HEK293 (cell line): ENCODE measurements at regions not wholly inside any gene's neighbourhood (a gene's known extent, or its start where the extent isn't known, plus 50 kb on each side); places are given as distances from the start of the nearest gene placed in this dataset.

Experiments
- CTCF ChIA-PET: fragments of 350-600 bp; formaldehyde crosslinking; extraction: SDS; loops from one replicate; lab custom pipeline; 2021; ENCODE audit warnings: antibody characterized with exemption; lab: Yijun Ruan, JAX
- POLR2A ChIA-PET: fragments of 300-600 bp; formaldehyde crosslinking; extraction: SDS; loops from one replicate; lab custom pipeline; 2020; ENCODE audit warnings: antibody characterized with exemption, inconsistent platforms; lab: Yijun Ruan, JAX
- H3K27ac ChIP-seq: fragments of 200-500 bp; sonication (Bioruptor generic); 2 replicates; pipeline ENCODE4 v1.5.1; 2014; ENCODE audit warnings: low read depth, low read length, control low read depth, inconsistent platforms; ENCODE audit errors: extremely low read depth
- H3K36me3 ChIP-seq, 2 experiments: fragments of 200-500 bp in 1 of 2; sonication (Bioruptor generic) in 1 of 2; 1 replicate in 1 of 2; 2 replicates in 1 of 2; pipeline ENCODE4 v1.5.1; 2014 to 2017; ENCODE audit warnings: inconsistent platforms in 2 of 2, low read length in 2 of 2; ENCODE audit not compliant: control insufficient read depth in 2 of 2, insufficient read depth in 1 of 2
- H3K4me1 ChIP-seq: fragments of 200-500 bp; sonication (Bioruptor generic); 2 replicates; pipeline ENCODE4 v1.5.1; 2014; ENCODE audit warnings: mild to moderate bottlenecking, low read length, inconsistent platforms; ENCODE audit not compliant: control insufficient read depth, insufficient read depth
- H3K4me3 ChIP-seq: 2 replicates; pipeline ENCODE4 v1.5.1; 2011; ENCODE audit warnings: low read depth, mild to moderate bottlenecking, control low read depth, low read length, moderate library complexity
- H3K9me3 ChIP-seq: fragments of 200-500 bp; sonication (Bioruptor generic); 2 replicates; pipeline ENCODE4 v1.5.1; 2014; ENCODE audit warnings: low read depth, low read length, inconsistent platforms; ENCODE audit not compliant: control insufficient read depth, insufficient read depth
- BCL11B ChIP-seq: fragments of 450-650 bp; formaldehyde crosslinking; IDR thresholded peaks from 2 replicates; pipeline ENCODE4 v1.5.1; 2016; ENCODE audit warnings: low read depth, missing biosample characterization, missing genetic modification characterization
- GLI4 ChIP-seq: fragments of 450-650 bp; formaldehyde crosslinking; IDR thresholded peaks from 2 replicates; pipeline ENCODE4 v1.5.1; 2016; ENCODE audit warnings: missing biosample characterization, missing genetic modification characterization
- HOXD13 ChIP-seq: sonication (generic); formaldehyde crosslinking; IDR thresholded peaks from 2 replicates; pipeline ENCODE4 v1.8.0; 2022; ENCODE audit warnings: missing genetic modification reagents, borderline replicate concordance
- KLF10 ChIP-seq: fragments of 450-650 bp; IDR thresholded peaks from 2 replicates; pipeline ENCODE4 v1.5.1; 2018; ENCODE audit warnings: missing biosample characterization, mild to moderate bottlenecking, missing genetic modification characterization
- RBAK ChIP-seq: fragments of 450-650 bp; formaldehyde crosslinking; IDR thresholded peaks from 2 replicates; pipeline ENCODE4 v1.5.1; 2016; ENCODE audit warnings: missing biosample characterization, missing genetic modification characterization
- SP7 ChIP-seq: fragments of 450-650 bp; formaldehyde crosslinking; IDR thresholded peaks from 2 replicates; pipeline ENCODE4 v1.5.1; 2016; ENCODE audit warnings: missing biosample characterization, missing genetic modification characterization
- ZBTB17 ChIP-seq: fragments of 450-650 bp; formaldehyde crosslinking; IDR thresholded peaks from 2 replicates; pipeline ENCODE4 v1.5.1; 2016; ENCODE audit warnings: missing biosample characterization, missing genetic modification characterization
- ZIC2 ChIP-seq: fragments of 450-650 bp; formaldehyde crosslinking; IDR thresholded peaks from 2 replicates; pipeline ENCODE4 v1.5.1; 2016; ENCODE audit warnings: missing biosample characterization, missing genetic modification characterization
- ZNF112 ChIP-seq: fragments of 450-650 bp; formaldehyde crosslinking; IDR thresholded peaks from 2 replicates; pipeline ENCODE4 v1.5.0; 2017; ENCODE audit warnings: missing biosample characterization, missing genetic modification characterization
- ZNF2 ChIP-seq: fragments of 450-650 bp; formaldehyde crosslinking; IDR thresholded peaks from 2 replicates; pipeline ENCODE4 v1.5.1; 2016; ENCODE audit warnings: missing biosample characterization, missing genetic modification characterization
- ZNF202 ChIP-seq: fragments of 450-650 bp; formaldehyde crosslinking; IDR thresholded peaks from 2 replicates; pipeline ENCODE4 v1.5.1; 2016; ENCODE audit warnings: missing biosample characterization, missing genetic modification characterization, borderline replicate concordance
- ZNF24 ChIP-seq: fragments of 450-650 bp; formaldehyde crosslinking; IDR thresholded peaks from 2 replicates; pipeline ENCODE4 v1.5.1; 2016; ENCODE audit warnings: missing biosample characterization, missing genetic modification characterization
- ZNF354C ChIP-seq: fragments of 450-650 bp; formaldehyde crosslinking; IDR thresholded peaks from 2 replicates; pipeline ENCODE4 v1.5.1; 2016; ENCODE audit warnings: missing biosample characterization, missing genetic modification characterization, low read depth, borderline replicate concordance
- ZNF416 ChIP-seq: fragments of 450-650 bp; formaldehyde crosslinking; IDR thresholded peaks from 2 replicates; pipeline ENCODE4 v1.5.1; 2016; ENCODE audit warnings: missing biosample characterization, missing genetic modification characterization
- ZNF548 ChIP-seq: fragments of 450-650 bp; formaldehyde crosslinking; IDR thresholded peaks from 2 replicates; pipeline ENCODE4 v1.5.1; 2016; ENCODE audit warnings: missing biosample characterization, missing genetic modification characterization
- ZNF555 ChIP-seq: fragments of 450-650 bp; formaldehyde crosslinking; conservative IDR thresholded peaks from 2 replicates; pipeline ENCODE4 v1.5.1; 2017; ENCODE audit warnings: missing biosample characterization, mild to moderate bottlenecking, missing genetic modification characterization, inconsistent platforms
- ZNF561 ChIP-seq: fragments of 450-650 bp; IDR thresholded peaks from 2 replicates; pipeline ENCODE4 v1.5.1; 2018; ENCODE audit warnings: missing biosample characterization, missing genetic modification characterization, borderline replicate concordance
- ZNF600 ChIP-seq: fragments of 450-650 bp; formaldehyde crosslinking; IDR thresholded peaks from 2 replicates; pipeline ENCODE4 v1.5.1; 2016; ENCODE audit warnings: missing biosample characterization, missing genetic modification characterization
- TF ChIP-seq, protein P1 (sequence below): fragments of 450-650 bp; formaldehyde crosslinking; conservative IDR thresholded peaks from 2 replicates; pipeline ENCODE4 v1.5.1; 2016; ENCODE audit warnings: low read depth, missing biosample characterization, missing genetic modification characterization
- TF ChIP-seq, protein P2 (sequence below): fragments of 450-650 bp; formaldehyde crosslinking; IDR thresholded peaks from 2 replicates; pipeline ENCODE4 v1.5.1; 2016; ENCODE audit warnings: missing biosample characterization, missing genetic modification characterization
- TF ChIP-seq, protein P3 (sequence below): fragments of 450-650 bp; formaldehyde crosslinking; IDR thresholded peaks from 2 replicates; pipeline ENCODE4 v1.5.1; 2016; ENCODE audit warnings: missing biosample characterization, missing genetic modification characterization

DNA sequence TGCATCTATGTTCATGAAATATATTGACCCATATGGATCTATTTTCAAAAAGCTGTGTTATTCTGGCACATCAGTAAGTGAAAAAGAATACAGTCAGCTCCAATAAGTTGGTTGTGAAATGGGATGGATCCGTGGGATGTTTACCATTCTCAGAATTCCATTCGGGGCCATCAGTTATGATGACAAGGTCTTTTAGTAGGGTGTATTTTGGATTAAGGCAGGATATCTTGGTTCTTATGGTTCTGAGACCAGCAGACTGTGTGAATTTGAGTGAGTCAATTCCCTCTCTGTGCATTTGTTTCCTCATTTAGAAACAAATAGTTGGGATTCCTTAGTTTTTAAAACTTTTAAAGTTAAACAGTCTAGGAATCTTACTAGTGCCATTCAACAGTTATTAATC, 287.4 kb downstream of the CD109 start (continued):
- no peak for TF ChIP-seq ZNF561 (tag by site-specific recombination)
- no peak for TF ChIP-seq ZNF548 (tag by site-specific recombination)

DNA sequence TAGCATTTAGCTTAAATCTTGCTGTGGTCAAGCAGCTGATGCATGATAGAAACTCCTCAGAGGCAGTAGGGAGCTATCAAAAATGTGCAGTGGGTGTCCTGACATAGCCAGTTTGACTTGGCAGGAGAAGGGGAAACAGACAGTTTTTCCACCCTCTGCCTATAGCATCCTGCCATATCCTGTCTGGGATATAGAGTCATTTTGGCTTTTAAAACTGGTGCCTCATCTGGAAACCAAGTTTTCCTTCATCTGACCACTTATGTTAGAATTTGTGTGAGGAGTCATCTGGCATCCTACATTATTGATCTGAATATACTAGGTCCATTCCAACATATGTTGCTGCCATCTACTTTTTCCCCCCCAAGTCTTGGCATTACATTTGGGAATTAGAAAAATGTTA, 284.1 kb downstream of the CD109 start:
- no peaks in the 10 kb centered on the region for H3K36me3 ChIP-seq
- CTCF ChIA-PET, result interaction anchor here (2.2 kb wide), 1 partner anchor 10 kb away, joined by 11 read pairs; no protein-coding TSS in a partner anchor
- H3K27ac ChIP-seq, result no peak overlapping the region
- H3K9me3 ChIP-seq, result no peaks in the 10 kb centered on the region
- H3K4me1 ChIP-seq, result no peaks in the 10 kb centered on the region
- TF ChIP-seq KLF10 (no peak), ZNF600 (tag by site-specific recombination) (no peak), ZNF416 (tag by site-specific recombination) (no peak), ZNF24 (tag by site-specific recombination) (no peak), ZBTB17 (tag by site-specific recombination) (no peak), ZIC2 (tag by site-specific recombination) (no peak), SP7 (no peak), ZNF354C (tag by site-specific recombination) (no peak), HOXD13 (CRISPR knock-in tag) (no peak), ZNF112 (no peak), BCL11B (tag by site-specific recombination) (no peak), ZNF2 (tag by site-specific recombination) (no peak), GLI4 (tag by site-specific recombination) (no peak), ZNF202 (tag by site-specific recombination) (no peak), ZNF555 (tag by site-specific recombination) (no peak), RBAK (tag by site-specific recombination) (no peak)
- TF ChIP-seq, protein P1, sequence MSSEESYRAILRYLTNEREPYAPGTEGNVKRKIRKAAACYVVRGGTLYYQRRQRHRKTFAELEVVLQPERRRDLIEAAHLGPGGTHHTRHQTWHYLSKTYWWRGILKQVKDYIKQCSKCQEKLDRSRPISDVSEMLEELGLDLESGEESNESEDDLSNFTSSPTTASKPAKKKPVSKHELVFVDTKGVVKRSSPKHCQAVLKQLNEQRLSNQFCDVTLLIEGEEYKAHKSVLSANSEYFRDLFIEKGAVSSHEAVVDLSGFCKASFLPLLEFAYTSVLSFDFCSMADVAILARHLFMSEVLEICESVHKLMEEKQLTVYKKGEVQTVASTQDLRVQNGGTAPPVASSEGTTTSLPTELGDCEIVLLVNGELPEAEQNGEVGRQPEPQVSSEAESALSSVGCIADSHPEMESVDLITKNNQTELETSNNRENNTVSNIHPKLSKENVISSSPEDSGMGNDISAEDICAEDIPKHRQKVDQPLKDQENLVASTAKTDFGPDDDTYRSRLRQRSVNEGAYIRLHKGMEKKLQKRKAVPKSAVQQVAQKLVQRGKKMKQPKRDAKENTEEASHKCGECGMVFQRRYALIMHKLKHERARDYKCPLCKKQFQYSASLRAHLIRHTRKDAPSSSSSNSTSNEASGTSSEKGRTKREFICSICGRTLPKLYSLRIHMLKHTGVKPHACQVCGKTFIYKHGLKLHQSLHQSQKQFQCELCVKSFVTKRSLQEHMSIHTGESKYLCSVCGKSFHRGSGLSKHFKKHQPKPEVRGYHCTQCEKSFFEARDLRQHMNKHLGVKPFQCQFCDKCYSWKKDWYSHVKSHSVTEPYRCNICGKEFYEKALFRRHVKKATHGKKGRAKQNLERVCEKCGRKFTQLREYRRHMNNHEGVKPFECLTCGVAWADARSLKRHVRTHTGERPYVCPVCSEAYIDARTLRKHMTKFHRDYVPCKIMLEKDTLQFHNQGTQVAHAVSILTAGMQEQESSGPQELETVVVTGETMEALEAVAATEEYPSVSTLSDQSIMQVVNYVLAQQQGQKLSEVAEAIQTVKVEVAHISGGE, result no peak
- TF ChIP-seq, protein P2, sequence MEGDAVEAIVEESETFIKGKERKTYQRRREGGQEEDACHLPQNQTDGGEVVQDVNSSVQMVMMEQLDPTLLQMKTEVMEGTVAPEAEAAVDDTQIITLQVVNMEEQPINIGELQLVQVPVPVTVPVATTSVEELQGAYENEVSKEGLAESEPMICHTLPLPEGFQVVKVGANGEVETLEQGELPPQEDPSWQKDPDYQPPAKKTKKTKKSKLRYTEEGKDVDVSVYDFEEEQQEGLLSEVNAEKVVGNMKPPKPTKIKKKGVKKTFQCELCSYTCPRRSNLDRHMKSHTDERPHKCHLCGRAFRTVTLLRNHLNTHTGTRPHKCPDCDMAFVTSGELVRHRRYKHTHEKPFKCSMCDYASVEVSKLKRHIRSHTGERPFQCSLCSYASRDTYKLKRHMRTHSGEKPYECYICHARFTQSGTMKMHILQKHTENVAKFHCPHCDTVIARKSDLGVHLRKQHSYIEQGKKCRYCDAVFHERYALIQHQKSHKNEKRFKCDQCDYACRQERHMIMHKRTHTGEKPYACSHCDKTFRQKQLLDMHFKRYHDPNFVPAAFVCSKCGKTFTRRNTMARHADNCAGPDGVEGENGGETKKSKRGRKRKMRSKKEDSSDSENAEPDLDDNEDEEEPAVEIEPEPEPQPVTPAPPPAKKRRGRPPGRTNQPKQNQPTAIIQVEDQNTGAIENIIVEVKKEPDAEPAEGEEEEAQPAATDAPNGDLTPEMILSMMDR, result no peak
- TF ChIP-seq, protein P3, sequence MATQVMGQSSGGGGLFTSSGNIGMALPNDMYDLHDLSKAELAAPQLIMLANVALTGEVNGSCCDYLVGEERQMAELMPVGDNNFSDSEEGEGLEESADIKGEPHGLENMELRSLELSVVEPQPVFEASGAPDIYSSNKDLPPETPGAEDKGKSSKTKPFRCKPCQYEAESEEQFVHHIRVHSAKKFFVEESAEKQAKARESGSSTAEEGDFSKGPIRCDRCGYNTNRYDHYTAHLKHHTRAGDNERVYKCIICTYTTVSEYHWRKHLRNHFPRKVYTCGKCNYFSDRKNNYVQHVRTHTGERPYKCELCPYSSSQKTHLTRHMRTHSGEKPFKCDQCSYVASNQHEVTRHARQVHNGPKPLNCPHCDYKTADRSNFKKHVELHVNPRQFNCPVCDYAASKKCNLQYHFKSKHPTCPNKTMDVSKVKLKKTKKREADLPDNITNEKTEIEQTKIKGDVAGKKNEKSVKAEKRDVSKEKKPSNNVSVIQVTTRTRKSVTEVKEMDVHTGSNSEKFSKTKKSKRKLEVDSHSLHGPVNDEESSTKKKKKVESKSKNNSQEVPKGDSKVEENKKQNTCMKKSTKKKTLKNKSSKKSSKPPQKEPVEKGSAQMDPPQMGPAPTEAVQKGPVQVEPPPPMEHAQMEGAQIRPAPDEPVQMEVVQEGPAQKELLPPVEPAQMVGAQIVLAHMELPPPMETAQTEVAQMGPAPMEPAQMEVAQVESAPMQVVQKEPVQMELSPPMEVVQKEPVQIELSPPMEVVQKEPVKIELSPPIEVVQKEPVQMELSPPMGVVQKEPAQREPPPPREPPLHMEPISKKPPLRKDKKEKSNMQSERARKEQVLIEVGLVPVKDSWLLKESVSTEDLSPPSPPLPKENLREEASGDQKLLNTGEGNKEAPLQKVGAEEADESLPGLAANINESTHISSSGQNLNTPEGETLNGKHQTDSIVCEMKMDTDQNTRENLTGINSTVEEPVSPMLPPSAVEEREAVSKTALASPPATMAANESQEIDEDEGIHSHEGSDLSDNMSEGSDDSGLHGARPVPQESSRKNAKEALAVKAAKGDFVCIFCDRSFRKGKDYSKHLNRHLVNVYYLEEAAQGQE (tag by site-specific recombination), result no peak
- no peak overlapping the region for H3K4me3 ChIP-seq
- POLR2A ChIA-PET, result no interaction called here
